ENCODE measurements at regions not wholly inside any gene's neighbourhood (a gene's known extent, or its start where the extent isn't known, plus 50 kb on each side); places are given as distances from the start of the nearest gene placed in this dataset.

GRCh38 chrX:16476009-16476408 is 173.9 kb upstream of the S100G start:
- ATAC-seq (replicated peaks in 1 of 4) (no peak), DNase-seq (no peak)
- peaks cover 0 to 6% of the 10 kb centered on the region in 2 donors for H3K27me3 Mint-ChIP-seq
- H3K27ac ChIP-seq (ENCODE audit: low read length): no peak overlapping the region
- H3K4me1 ChIP-seq (ENCODE audit: control insufficient read depth in 1 of 2, extremely low read depth in 1 of 2, insufficient read depth in 2 of 2, low read length in 2 of 2): no peaks in the 10 kb centered on the region
- no CpG with 5 or more reads among the region's 8 CpGs for WGBS (ENCODE audit: insufficient coverage)
- CTCF ChIA-PET: no interaction called here
- no peaks in the 10 kb centered on the region for H3K36me3 ChIP-seq (ENCODE audit: control insufficient read depth in 2 of 2, extremely low read depth in 1 of 2, insufficient read depth in 1 of 2, low read length in 1 of 2)
- no peak overlapping the region for H3K4me3 ChIP-seq (ENCODE audit: control insufficient read depth in 1 of 2, extremely low read depth in 1 of 2, low read length in 1 of 2)
- H3K9me3 Mint-ChIP-seq: no peaks in the 10 kb centered on the region
- H3K9me3 ChIP-seq: no peaks in the 10 kb centered on the region
- peaks cover 8 to 22% (median 9%) of the 10 kb centered on the region in 3 donors for H3K4me1 Mint-ChIP-seq
- H3K27me3 ChIP-seq (replicated peaks in 1 of 2; ENCODE audit: control insufficient read depth in 2 of 2, extremely low read depth in 1 of 2, insufficient read depth in 2 of 2, low read length in 1 of 2): no peaks in the 10 kb centered on the region
- H3K36me3 Mint-ChIP-seq: no peaks in the 10 kb centered on the region
- POLR2A ChIA-PET: no interaction called here
- H3K4me3 Mint-ChIP-seq: no peak overlapping the region
- no peak overlapping the region for H3K27ac Mint-ChIP-seq

DNA sequence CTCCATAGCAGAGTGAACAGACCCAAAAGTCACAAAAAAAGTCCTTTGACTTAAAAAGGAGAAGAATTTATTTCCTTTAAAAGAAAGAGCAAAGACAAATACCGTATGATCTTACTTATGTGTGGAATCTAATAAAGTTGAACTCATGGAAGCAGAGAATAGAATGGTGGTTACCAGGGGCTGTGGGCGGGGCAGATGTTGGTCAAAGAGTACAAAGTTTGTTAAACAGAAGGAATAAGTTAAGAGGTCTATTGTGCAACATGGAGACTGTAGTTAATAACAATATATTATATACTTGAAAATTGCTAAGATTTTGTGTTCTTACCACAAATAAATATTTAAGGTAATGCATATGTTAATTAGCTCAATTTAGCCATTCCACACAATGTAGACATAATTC is 173.3 kb upstream of the S100G start:
- Histone ChIP-seq H3K4me3 (ENCODE audit: control insufficient read depth in 1 of 2, extremely low read depth in 1 of 2, low read length in 1 of 2) (no peak overlapping the region), H3K9me3 (no peaks in the 10 kb centered on the region), H3K36me3 (ENCODE audit: control insufficient read depth in 2 of 2, extremely low read depth in 1 of 2, insufficient read depth in 1 of 2, low read length in 1 of 2) (no peaks in the 10 kb centered on the region), H3K27me3 (replicated peaks in 1 of 2; ENCODE audit: control insufficient read depth in 2 of 2, extremely low read depth in 1 of 2, insufficient read depth in 2 of 2, low read length in 1 of 2) (no peaks in the 10 kb centered on the region), H3K4me1 (ENCODE audit: control insufficient read depth in 1 of 2, extremely low read depth in 1 of 2, insufficient read depth in 2 of 2, low read length in 2 of 2) (no peaks in the 10 kb centered on the region), H3K27ac (ENCODE audit: low read length) (no peak overlapping the region)
- DNase-seq (no peak), ATAC-seq (replicated peaks in 1 of 4) (no peak)
- Mint-ChIP-seq H3K27me3 (peaks cover 0 to 6% of the 10 kb centered on the region in 2 donors), H3K36me3 (no peaks in the 10 kb centered on the region), H3K9me3 (no peaks in the 10 kb centered on the region), H3K4me1 (peaks cover 7 to 19% (median 8%) of the 10 kb centered on the region in 3 donors), H3K27ac (no peak overlapping the region), H3K4me3 (no peak overlapping the region)
- CTCF ChIA-PET: no interaction called here
- POLR2A ChIA-PET: no interaction called here
- WGBS (ENCODE audit: insufficient coverage): no CpG with 5 or more reads among the region's 2 CpGs

- Mint-ChIP-seq H3K27me3 (no peaks in the 10 kb centered on the region), H3K27ac (peak overlapping the region in 1 of 2 donors; percentile 2), H3K36me3 (no peaks in the 10 kb centered on the region), H3K9me3 (no peaks in the 10 kb centered on the region), H3K4me3 (no peak overlapping the region), H3K4me1 (peaks cover 10 to 20% (median 14%) of the 10 kb centered on the region in 3 donors)
- H3K27me3 ChIP-seq (replicated peaks in 1 of 2; ENCODE audit: control insufficient read depth in 2 of 2, extremely low read depth in 1 of 2, insufficient read depth in 2 of 2, low read length in 1 of 2): no peaks in the 10 kb centered on the region
- WGBS (ENCODE audit: insufficient coverage): 71% methylated on average over 1 of the region's 5 CpGs
- POLR2A ChIA-PET: interaction anchor here in 1 of 2 donors (0.6 kb wide), 1 partner anchor 15 kb away, joined by 3 read pairs; no protein-coding TSS in a partner anchor
- H3K9me3 ChIP-seq: no peaks in the 10 kb centered on the region
- H3K4me3 ChIP-seq (ENCODE audit: control insufficient read depth in 1 of 2, extremely low read depth in 1 of 2, low read length in 1 of 2): no peak overlapping the region
- H3K4me1 ChIP-seq (ENCODE audit: control insufficient read depth in 1 of 2, extremely low read depth in 1 of 2, insufficient read depth in 2 of 2, low read length in 2 of 2): peaks cover 0 to 4% of the 10 kb centered on the region in 2 experiments
- no peak for ATAC-seq (replicated peaks in 1 of 4)
- no peak overlapping the region for H3K27ac ChIP-seq (ENCODE audit: low read length)
- CTCF ChIA-PET: interaction anchor here in 1 of 2 donors (0.6 to 0.8 kb wide), 2 partner anchors 31 to 60 kb away, joined by 4 read pairs; no protein-coding TSS in a partner anchor
- no peak for DNase-seq
- no peaks in the 10 kb centered on the region for H3K36me3 ChIP-seq (ENCODE audit: control insufficient read depth in 2 of 2, extremely low read depth in 1 of 2, insufficient read depth in 1 of 2, low read length in 1 of 2)
Measured at GRCh38 chrX:16479206-16479869, 170.6 kb upstream of the S100G start.

- no peaks in the 10 kb centered on the region for H3K9me3 Mint-ChIP-seq
- H3K27me3 Mint-ChIP-seq: no peaks in the 10 kb centered on the region
- Histone ChIP-seq H3K27ac (ENCODE audit: low read length) (no peak overlapping the region), H3K27me3 (replicated peaks in 1 of 2; ENCODE audit: control insufficient read depth in 2 of 2, extremely low read depth in 1 of 2, insufficient read depth in 2 of 2, low read length in 1 of 2) (no peaks in the 10 kb centered on the region), H3K4me1 (ENCODE audit: control insufficient read depth in 1 of 2, extremely low read depth in 1 of 2, insufficient read depth in 2 of 2, low read length in 2 of 2) (peaks cover 0 to 4% of the 10 kb centered on the region in 2 experiments), H3K4me3 (ENCODE audit: control insufficient read depth in 1 of 2, extremely low read depth in 1 of 2, low read length in 1 of 2) (no peak overlapping the region), H3K36me3 (ENCODE audit: control insufficient read depth in 2 of 2, extremely low read depth in 1 of 2, insufficient read depth in 1 of 2, low read length in 1 of 2) (no peaks in the 10 kb centered on the region), H3K9me3 (no peaks in the 10 kb centered on the region)
- DNase-seq (no peak), ATAC-seq (replicated peaks in 1 of 4) (no peak)
- WGBS (ENCODE audit: insufficient coverage): no CpG with 5 or more reads among the region's 4 CpGs
- POLR2A ChIA-PET: interaction anchor here in 1 of 2 donors (0.6 kb wide), 1 partner anchor 16 kb away, joined by 3 read pairs; no protein-coding TSS in a partner anchor
- no peak overlapping the region for H3K4me3 Mint-ChIP-seq
- no peaks in the 10 kb centered on the region for H3K36me3 Mint-ChIP-seq
- peaks cover 16 to 27% (median 18%) of the 10 kb centered on the region in 3 donors for H3K4me1 Mint-ChIP-seq
- CTCF ChIA-PET: interaction anchor here in 1 of 2 donors (0.8 kb wide), 1 partner anchor 32 kb away, joined by 4 read pairs; no protein-coding TSS in a partner anchor
- H3K27ac Mint-ChIP-seq: no peak overlapping the region
Measured at GRCh38 chrX:16480049-16480448, 169.9 kb upstream of the S100G start.

DNA sequence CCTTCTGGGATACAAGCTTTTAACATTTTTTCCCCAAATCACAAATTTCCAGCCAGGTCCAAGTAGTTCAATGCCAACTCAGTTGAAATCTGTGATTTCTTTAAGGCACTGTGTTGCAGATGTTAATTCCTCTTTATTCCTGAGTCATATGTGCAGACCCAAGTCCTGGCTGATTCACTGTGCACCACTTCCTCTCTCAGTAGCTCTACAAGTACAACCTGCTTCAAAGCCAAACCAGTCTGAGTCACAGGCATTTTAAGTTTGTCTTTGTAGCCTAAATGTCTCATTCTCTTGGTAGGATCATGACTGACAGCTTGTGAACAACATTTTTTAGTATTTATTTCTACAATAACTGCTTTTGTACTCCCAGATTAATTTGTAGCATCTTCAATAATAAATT is 165.6 kb upstream of the S100G start:
- no peaks in the 10 kb centered on the region for H3K36me3 ChIP-seq (ENCODE audit: control insufficient read depth in 2 of 2, extremely low read depth in 1 of 2, insufficient read depth in 1 of 2, low read length in 1 of 2)
- H3K4me1 ChIP-seq (ENCODE audit: control insufficient read depth in 1 of 2, extremely low read depth in 1 of 2, insufficient read depth in 2 of 2, low read length in 2 of 2): peaks cover 0 to 4% of the 10 kb centered on the region in 2 experiments
- H3K4me3 ChIP-seq (ENCODE audit: control insufficient read depth in 1 of 2, extremely low read depth in 1 of 2, low read length in 1 of 2): no peak overlapping the region
- no peak overlapping the region for H3K4me3 Mint-ChIP-seq
- no peaks in the 10 kb centered on the region for H3K27me3 ChIP-seq (replicated peaks in 1 of 2; ENCODE audit: control insufficient read depth in 2 of 2, extremely low read depth in 1 of 2, insufficient read depth in 2 of 2, low read length in 1 of 2)
- ChIA-PET CTCF (interaction anchor here in 1 of 2 donors (0.6 to 1.6 kb wide), 2 partner anchors 44 to 293 kb away, joined by 3 to 5 read pairs; no protein-coding TSS in a partner anchor), POLR2A (no interaction called here)
- peaks cover 14 to 26% (median 17%) of the 10 kb centered on the region in 3 donors for H3K4me1 Mint-ChIP-seq
- H3K9me3 ChIP-seq: no peaks in the 10 kb centered on the region
- peaks cover 0 to 4% of the 10 kb centered on the region in 2 donors for H3K27me3 Mint-ChIP-seq
- peak overlapping the region in 1 of 2 donors; percentile 79 for H3K27ac Mint-ChIP-seq
- peak in 12 of 35 experiments; percentile 0 to 26 (median 5) for DNase-seq
- no peak overlapping the region for H3K27ac ChIP-seq (ENCODE audit: low read length)
- no peaks in the 10 kb centered on the region for H3K36me3 Mint-ChIP-seq
- peak; percentile 96 to 100 (median 98) for ATAC-seq (replicated peaks in 1 of 4)
- no peaks in the 10 kb centered on the region for H3K9me3 Mint-ChIP-seq

DNA sequence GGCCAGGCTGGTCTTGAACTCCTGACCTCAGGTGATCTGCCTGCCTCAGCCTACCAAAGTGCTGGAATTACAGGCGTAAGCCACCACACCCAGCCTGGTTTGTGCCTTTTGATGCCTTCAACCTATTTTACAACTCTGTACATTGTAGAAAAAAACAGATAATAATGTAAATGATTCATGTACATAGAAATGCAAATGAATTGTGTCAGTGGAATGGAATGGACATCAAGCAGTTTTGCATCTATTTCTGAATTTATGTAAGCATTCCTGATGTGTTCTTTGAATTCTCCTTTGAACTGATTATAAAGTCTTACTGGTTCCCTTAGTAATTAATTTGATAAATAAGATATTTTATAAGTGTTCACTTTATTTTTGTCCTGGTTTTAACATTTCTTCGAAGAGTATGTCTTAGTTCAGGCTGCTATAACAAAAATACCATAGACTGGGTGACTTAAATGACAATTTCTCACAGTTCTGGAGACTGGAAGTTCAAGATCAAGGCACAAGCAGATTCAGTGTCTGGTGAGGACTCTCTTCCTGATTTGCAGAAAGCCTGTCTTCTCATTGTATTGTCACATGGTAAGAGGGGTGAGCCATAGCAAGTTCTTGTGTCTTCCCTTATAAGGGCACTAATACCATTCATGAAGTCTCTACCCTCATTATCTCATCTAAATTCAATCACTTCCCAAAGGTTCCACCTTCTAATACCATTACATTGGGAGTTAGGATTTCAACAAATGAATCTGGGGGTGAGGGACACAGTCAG is 162.2 kb upstream of the S100G start:
- ChIA-PET CTCF (interaction anchor here in 1 of 2 donors (0.7 kb wide), 1 partner anchor 18 kb away, joined by 7 read pairs; no protein-coding TSS in a partner anchor), POLR2A (no interaction called here)
- Histone ChIP-seq H3K4me3 (ENCODE audit: control insufficient read depth in 1 of 2, extremely low read depth in 1 of 2, low read length in 1 of 2) (no peak overlapping the region), H3K9me3 (no peaks in the 10 kb centered on the region), H3K36me3 (ENCODE audit: control insufficient read depth in 2 of 2, extremely low read depth in 1 of 2, insufficient read depth in 1 of 2, low read length in 1 of 2) (no peaks in the 10 kb centered on the region), H3K27me3 (replicated peaks in 1 of 2; ENCODE audit: control insufficient read depth in 2 of 2, extremely low read depth in 1 of 2, insufficient read depth in 2 of 2, low read length in 1 of 2) (no peaks in the 10 kb centered on the region), H3K27ac (ENCODE audit: low read length) (no peak overlapping the region), H3K4me1 (ENCODE audit: control insufficient read depth in 1 of 2, extremely low read depth in 1 of 2, insufficient read depth in 2 of 2, low read length in 2 of 2) (peaks cover 0 to 4% of the 10 kb centered on the region in 2 experiments)
- ATAC-seq (replicated peaks in 1 of 4) (no peak), DNase-seq (no peak)
- peaks cover 0 to 4% of the 10 kb centered on the region in 2 donors for H3K27me3 Mint-ChIP-seq
- no peak overlapping the region for H3K4me3 Mint-ChIP-seq
- no peak overlapping the region for H3K27ac Mint-ChIP-seq
- WGBS (ENCODE audit: insufficient coverage): no CpG with 5 or more reads among the region's 2 CpGs
- peaks cover 10 to 21% (median 14%) of the 10 kb centered on the region in 3 donors for H3K4me1 Mint-ChIP-seq
- no peaks in the 10 kb centered on the region for H3K36me3 Mint-ChIP-seq
- no peaks in the 10 kb centered on the region for H3K9me3 Mint-ChIP-seq
